Activated CD8-positive, alpha-beta memory T cell treated with anti-CD3 and anti-CD28 coated beads, Interleukin-2, amount 50 U/mL, for 48 hours (primary cell): ENCODE measurements at regions not wholly inside any gene's neighbourhood (a gene's known extent, or its start where the extent isn't known, plus 50 kb on each side); places are given as distances from the start of the nearest gene placed in this dataset.
"Not testable (repeated sequence)": the region's sequence is repeated elsewhere in the genome, so short reads cannot be mapped to it uniquely, and the experiment has no call there.

Source experiments
- DNase-seq: peaks from one replicate; pipeline ENCODE4 v3.0.0-alpha.2; 2020

DNA sequence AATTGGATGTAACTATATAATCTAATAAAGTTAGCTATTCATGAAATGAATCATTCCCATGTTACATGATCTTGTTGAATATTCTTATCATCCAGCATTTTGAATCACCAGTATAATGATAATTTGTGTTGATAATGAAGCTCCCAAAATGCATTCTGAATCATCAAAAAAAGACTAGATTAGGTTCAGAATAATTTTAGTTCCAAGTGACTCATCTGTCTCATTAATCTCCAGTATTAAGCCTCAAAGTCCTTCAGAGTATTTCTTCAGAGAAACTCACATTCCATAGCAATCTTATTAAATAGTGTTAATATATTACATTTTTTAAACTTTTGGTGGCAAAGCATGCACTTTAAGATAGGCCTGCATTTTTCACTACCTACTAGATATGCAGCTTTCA, 207.5 kb downstream of the SLITRK5 start:
- DNase-seq: no peak

DNA sequence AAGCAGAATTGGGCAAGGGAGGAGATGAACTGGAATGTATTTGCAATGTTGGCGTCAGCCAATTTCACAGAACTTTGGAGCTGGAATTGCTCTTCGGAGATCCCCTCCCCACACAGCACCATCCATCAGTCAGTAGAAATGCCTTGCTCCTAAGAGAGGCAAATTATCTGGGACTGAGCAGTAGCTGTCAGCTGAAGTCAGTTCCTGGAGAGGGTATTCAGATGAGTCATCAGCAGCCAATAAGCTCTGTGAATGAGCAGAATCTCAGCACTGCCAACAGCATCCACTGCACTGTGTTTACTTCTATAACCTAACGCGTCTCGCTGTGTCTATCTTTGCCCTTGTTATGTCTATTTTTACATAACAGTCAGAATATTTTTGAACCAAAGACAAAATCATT, 213.7 kb downstream of the SLITRK5 start:
- no peak for DNase-seq

DNA sequence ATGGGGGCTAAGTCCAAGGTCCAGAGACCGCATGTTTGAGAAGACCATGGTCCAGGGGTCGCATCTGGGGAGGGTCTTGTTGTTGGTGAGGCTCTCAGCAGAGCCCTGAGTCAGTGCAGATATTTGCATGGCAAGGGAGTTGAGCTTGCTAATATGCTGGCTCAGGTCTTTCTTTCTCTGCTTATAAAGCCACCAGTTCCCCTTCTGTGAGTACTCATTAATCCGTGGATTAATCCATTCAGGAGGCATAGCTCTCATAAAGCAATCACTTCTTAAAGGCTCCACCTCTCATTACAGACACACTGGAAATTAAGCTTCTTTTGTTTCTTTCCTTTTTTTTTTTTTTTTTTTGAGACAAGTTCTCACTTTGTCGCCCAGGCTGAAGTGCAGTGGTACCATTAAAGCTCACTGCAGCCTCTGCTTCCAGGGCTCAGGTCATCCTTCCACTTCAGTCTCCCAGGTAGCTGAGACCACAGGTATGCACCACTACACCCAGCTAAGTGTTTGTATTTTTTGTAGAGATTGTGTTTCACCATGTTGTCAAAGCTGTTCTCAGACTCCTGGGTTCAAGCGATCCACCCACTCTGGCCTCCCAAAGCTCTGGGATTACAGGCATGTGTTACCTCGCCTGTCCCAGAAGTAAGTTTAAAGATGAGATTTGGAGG, 216.4 kb downstream of the SLITRK5 start:
- DNase-seq: no peak

DNA sequence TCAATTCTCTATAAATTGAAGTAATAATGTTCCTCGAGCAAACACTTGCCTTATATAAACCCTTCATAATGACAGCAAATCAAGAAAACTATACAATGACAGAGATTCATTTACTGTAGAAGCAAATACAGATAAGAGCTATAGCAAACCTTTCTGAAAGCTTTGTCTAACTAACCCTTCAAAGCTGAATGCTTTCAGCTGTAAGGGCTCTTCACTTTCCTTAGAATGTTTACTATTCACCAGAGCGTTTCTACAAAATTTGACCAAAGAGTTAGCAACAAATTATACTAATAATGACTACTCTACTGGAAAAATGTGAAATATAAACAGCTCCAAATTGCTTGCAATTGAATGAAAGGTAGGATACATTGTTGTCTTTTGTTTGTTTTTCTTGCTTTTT, 218.1 kb downstream of the SLITRK5 start:
- no peak for DNase-seq

DNA sequence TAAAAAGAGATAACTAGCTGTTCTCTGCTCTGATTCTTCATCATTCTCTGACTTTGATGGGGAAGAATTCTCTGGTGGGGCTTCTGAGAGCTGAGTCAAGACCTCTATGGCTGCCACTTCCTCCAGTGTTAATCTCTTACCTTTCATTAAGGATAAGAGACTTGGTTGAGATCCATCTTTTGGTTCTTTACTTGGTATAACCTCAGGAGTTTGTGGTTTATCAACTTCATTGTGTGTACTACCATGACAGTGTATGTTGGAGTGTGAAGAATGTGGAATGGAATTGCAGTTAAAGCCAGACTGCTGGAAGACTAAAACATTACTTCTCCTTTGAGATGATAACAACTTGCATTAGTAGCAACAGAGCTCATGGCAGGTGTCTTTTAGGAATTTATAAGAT, 222.0 kb downstream of the SLITRK5 start:
- DNase-seq: no peak

DNA sequence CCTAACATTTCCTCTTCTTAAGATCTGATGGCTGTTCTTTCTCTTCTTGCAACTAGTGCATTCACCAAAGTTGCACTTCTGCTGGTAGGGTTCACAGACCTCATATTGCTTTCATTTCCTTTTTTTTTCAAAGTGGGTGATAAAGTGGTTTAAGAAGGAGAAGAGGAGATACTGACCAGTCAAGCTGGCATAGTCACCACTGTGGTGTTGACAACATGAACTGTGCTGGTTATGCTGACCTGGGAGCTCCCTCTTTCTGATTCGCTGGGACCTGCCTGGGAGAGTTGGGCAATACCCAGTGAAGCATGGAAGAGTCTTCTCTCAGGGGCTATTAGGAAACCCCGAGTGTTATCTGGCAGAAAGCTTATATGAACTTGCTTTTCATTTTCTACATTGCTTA, 222.9 kb downstream of the SLITRK5 start:
- no peak for DNase-seq

DNA sequence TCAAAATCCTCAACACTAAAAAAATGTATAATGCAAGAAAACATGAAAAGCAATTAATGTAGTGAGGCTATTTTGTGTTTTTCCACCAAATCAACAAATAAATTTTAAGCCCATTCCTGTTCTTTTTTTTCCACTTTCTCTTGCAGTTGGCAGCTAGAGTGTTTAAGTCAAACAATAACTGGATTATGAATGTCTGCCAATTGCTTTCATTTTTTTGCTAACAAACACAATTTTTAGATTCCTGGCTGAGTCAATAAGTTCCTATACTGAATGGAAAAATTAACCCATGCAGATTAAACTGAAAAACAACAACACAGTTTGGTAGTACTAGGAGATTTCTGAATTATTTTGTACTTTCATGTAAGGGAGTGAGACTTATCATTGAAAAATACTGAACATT, 232.4 kb downstream of the SLITRK5 start:
- no peak for DNase-seq

DNA sequence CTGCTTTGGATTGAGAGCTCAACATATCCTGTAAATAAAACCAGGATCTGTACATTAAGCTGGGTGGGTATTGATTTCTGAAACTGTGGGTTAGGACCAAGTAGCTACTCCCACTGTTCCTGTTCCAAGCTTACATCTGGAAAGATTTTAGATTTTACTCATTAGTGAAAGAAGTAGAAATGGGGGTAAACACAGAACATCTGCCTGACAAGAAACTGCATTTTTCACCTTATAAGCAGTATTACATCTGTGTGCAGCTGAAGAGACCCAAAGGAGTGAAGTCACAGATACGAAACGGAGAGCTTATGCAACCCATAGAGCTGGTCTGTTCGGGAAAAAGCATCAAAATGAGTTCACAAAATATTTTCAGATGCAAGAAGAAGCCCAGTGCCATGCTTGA, 235.2 kb downstream of the SLITRK5 start:
- no peak for DNase-seq

DNA sequence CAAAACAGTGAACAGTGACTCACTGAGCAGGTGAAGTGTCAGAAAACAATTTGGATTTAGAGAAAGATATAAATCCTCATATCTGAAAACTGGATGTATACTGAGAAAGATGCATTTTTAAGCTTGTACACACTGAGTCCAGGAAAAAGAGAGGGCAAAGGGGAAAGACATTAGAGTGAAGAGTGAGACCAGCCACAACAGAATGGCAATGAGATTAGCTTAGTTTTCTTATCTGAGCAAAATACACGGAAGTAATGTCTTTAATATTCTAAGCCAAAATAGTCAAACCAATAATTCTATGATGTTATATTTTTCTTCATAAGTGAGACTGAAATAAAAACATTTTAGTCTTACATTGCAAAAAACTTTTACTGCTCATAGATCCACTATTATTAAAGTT, 236.0 kb downstream of the SLITRK5 start:
- DNase-seq: no peak

DNA sequence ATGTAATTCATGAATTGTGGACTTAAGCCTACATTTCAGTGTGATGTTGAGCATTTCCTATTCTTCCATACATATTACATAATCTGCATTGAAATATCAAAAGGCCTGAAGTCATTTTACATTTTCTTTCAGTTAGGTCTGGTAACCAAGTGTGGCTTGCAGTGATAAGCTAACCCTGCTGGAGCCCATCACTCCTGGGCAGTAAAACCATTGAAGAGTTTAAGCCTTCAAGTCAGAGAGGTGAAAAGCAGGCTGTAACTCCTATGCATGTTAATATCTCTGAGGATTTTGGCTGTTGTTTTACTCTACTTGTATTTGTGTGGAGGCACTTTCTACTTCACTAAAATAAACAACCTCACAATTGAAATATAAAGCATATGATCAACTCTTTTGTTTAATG, 248.8 kb downstream of the SLITRK5 start:
- DNase-seq: no peak

DNA sequence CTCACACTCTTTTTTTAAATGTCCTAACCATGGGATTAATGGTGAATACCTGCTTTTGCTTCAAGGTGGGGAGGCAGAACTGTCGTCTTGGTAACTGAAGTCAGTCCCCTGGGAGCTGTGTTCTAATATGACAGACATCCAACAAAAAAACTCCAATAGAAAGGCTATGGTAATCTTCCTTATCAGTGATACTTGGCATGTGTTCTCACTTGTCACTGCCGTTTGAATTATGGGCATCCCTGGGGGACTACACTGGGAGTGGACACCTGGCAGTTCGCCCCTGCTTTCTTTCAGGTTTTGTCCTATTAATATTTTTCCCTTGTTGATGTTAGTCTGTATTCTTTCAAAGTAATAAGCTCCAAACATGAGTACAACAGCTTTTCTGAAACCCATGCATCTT, 252.6 kb downstream of the SLITRK5 start:
- DNase-seq: no peak

DNA sequence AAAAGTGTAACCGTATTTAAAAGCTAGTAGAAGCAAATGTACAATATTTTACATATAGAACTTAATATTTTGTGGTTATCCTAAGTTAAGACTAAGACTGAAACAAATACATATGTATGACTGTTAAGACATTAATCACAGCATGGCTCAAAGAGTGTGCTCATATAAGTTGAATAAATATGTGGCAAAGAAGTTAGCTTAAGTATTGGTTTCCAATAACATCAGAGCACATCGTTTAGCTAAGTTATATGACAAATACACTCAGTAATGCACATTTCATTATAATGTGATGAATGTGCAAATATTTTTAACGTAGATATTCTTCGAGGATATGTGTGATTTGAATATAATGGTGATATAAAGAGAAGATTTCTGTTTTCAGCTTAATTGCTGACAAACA, 253.8 kb downstream of the SLITRK5 start:
- no peak for DNase-seq

DNA sequence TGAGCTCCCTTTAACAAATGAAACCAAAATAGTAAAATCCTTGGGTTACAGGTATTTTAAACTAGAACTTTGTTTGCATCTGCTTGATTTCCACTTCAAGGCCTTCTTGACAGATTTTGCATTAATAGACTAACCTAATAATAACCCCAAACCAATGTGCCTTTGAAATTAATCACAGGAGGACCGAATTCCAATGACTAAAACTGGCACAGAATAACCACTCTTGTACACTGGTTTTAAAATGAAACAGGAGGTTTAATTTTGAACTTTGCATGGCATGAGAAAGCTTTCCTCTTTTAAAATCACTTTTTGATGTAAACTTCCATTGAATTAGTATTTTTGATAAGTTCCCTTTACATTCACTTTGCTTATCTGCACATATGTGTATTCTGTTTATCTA, 269.6 kb downstream of the SLITRK5 start:
- no peak for DNase-seq

DNA sequence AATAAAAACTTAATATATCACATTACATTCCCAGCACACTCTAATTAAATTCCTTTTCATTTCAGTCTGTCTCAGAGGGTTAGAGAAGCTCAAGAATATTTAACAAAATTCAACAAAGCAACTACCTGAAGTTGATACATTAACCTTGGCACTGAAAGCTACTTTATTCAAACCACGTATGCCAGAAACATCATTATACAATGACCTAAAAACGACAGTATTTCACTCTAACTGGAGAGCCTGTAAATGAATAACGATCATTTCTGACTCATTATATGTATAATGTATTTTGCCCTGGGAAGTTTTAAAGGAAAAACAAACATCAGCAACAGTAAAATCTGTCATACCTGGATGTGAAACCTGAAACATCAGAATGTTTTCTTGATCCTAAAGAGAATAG, 270.1 kb downstream of the SLITRK5 start:
- no peak for DNase-seq

DNA sequence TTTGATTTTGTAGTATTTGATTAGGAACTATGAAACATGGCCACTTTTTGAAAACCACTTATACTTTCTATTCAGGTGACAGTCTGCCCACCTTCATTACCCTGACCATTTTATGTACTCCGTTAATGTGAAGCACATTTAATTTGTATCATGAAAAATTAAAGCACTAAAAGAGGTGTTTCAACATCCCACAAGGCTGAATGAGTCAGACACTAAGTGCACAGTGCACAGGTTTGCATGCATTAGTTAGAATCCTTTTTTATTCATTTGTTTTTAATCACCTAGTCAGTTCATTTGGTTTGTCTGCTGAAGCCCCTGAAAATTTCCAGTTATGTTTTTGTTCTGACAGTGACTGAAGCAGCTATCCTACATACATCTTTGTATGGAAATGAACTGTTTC, 271.0 kb downstream of the SLITRK5 start:
- DNase-seq: no peak

DNA sequence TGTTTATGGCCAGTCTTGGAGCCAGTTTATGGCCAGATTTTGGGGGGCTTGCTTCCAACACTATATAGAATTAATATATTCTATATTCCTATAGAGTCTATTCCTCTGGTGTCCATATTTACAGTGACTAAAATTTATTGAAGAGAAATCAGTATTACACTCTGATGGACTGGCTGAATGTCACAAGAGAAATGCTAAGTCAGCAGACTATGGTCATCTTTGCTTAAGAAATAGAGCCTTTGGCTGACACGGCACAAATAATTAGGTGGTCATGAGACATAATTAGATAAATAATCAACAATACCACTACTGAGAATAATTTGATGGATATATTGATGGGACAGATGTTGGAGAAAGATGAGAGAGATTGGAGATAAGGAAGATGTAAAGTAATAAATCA, 272.9 kb downstream of the SLITRK5 start:
- no peak for DNase-seq

DNA sequence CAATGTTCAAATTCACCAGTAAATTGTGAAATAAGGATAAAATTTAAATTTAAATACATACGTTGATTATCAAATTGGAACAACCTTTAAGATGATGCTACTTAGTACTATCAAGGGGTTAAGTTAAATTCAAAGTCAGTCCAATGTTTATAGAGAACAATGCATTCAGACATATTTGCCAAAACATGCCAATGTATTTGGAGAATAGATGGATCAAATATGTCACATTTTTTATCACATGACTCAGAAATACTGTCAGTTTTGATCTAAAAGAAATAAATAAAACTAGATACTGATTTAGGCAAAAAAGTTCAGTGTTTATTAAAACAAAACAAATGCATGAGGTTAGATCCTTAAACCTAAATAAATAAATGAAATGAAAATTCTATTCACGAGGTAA, 281.2 kb downstream of the SLITRK5 start:
- DNase-seq: no peak

DNA sequence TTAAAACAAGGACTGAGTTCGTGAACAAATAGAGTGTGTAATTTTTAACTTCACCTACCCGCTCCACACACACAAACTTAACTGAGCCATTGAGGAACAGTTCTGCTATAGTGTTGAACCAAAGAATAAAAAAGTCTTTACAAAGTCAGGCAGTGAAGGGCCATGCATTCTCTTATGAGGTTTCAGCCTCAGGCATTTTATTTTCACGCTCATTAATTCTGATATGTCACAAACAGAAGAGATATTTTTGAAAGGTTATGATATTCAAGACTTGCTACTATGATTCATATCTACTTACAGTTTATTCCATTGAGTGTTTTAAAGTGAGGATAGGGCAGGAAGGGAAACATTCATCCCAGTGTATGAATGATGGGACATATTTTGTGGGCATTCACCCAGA, 282.2 kb downstream of the SLITRK5 start:
- no peak for DNase-seq

DNA sequence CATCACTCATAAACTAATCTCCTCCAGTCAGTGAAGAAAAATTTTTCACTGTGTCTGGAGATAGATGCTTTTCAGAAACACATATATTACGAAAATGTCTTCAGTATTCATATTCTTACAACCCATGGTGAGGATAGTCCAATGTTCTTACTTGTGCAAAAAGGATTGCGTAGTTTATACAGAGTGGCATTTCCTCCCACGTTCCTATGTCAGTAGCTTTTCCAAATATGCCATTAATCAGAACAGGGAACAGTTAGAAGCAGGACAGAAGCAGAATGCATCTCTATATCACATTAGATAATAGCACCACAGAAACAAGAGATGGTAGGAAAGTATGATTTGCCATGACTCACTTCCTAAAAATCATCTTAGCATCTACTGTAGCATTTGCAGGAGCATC, 282.9 kb downstream of the SLITRK5 start:
- no peak for DNase-seq

DNA sequence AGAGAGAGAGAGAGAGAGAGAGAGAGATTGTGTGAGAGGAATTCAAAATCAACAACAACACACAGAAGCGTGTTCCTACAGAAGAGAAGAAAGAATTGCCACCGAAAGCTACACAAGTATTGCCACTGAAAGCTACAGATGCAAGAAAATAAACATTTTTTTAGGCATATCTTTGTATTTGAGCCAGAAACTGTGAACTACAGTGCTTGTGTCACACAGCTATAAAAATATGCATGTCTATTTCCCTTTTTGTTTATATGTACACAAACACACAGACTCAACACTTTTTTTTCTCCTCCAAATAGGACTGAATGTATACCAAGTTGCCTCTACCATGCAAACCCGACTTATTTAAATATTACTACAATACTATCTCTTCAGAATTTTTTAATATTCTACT, 290.4 kb downstream of the SLITRK5 start:
- DNase-seq: no peak

DNA sequence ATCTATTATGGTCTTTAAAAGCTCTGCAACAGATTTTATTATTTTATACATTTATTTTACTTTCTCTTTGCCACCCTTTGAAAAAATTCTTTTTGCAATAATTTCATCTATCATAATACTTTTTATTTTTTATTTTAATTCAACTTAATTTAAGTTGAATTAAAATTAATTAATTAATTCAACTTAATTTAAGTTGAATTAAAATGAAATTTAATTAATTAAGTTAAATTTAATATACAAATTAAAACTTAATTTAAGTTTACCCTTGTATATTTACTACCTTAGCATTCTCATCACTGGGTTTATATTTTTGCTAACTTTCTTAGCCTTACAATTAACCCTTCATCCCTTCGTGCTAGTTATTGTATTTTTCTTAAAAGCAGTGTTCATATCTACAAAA, 301.4 kb downstream of the SLITRK5 start:
- no peak for DNase-seq

DNA sequence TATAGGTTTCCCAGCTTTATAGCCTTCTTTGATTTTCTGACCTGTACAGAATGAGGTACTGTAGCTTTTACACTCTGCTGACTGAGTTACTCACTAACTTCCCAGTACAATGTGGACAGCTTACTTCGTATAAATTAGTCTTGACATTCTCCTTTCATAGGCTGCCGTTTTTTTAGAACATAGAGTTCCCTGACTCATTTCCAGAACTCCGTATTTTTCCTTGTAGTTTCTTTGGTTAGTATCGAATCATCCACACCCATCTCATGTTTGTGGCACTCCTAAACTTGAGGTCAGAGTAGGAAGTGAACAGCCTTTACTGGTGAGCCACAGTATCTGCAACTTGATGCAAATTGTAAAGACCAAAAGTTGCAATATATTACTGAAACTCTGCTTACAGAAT, 303.9 kb downstream of the SLITRK5 start:
- DNase-seq: no peak

DNA sequence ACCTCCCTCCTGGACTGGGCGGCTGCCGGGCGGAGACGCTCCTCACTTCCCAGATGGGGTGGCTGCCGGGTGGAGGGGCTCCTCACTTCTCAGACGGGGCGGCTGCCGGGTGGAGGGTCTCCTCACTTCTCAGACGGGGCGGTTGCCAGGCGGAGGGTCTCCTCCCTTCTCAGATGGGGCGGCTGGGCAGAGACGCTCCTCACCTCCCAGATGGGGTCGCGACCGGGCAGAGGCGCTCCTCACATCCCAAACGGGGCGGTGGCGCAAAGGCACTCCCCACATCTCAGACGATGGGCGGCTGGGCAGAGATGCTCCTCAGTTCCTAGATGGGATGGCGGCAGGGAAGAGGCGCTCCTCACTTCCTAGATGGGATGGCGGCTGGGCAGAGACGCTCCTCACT, 305.5 kb downstream of the SLITRK5 start:
- not testable (repeated sequence) for DNase-seq

DNA sequence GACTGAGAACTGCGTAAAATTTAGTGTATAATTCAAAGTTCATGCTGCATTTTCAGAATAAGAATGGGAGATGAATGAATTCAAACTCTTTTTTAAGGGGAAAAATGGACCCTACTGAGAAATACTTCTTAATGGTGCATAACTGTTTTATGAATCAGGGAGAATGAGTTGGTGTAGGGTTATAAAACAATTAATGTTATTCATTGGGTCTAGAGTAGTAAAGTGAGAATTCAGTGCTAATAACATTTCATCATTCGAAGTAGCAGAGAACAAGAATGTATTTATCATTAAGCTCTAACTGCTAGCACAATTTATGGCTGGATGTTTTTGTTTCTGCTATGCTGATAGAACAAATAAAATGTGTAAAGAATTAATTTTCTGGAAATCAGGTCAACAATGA, 310.2 kb downstream of the SLITRK5 start:
- DNase-seq: no peak

DNA sequence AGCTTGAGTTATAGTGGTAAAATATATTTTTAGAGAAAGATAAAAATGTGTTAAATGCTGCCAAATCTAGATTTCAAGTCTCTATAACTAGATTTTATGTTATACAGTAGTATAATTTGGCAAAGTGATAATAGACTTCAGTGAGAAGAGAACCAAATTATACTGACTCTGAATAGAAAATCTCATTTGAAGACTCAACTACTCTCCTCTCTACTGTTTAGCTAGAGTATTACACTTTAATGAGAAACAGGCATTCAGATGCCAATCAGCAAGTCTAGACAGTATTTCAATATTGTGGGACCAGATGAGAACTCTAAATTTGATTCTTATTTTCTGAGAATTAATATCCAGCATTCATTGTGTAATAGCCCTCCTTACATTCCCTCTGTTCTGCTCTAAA, 311.2 kb downstream of the SLITRK5 start:
- no peak for DNase-seq
